ENCODE measurements at regions not wholly inside any gene's neighbourhood (a gene's known extent, or its start where the extent isn't known, plus 50 kb on each side); places are given as distances from the start of the nearest gene placed in this dataset.

DNA sequence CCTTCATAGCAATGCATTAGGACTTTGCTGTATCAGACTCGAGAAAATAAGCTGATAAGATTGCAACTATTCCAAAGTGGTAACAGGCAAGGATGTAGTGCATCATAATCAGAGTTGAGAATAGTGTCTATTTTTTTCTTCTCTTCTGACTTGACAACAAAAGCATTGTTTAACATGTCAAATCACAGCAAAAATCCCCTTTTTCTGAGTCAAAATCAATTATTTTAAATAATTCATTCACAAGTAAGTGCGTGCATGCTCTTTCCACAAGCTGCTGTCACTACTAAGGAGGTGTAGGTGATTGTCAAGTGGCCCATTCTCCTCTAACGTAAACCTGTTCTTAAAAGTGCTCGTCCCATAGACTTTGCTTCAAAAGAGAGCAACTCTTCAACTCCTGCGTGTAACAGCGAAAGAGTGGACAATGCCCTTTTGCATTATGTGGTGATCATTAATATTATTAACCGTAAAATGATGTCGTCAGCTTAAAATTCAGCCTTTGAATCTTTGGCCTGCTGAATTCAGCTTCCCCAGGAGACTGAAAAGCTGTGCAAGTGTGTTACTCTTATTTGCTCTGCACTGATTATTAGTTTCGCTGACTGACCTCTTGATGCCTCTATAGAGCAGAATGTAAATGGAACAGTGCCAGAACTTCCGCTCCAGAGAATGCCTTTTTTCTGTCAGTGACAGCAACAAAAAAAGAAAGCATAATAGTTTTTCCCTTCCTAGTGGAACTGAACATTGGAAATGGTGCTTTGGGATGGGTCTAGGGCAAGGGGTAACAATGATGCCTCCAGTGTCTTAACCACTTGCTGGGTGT, 680.8 kb upstream of the SEMA6A start:
- Histone ChIP-seq H3K27ac (no peak overlapping the region), H3K4me3 (no peak overlapping the region), H3K9me3 (no peaks in the 10 kb centered on the region), H3K4me1 (no peaks in the 10 kb centered on the region), H3K27me3 (no peaks in the 10 kb centered on the region), H3K36me3 (no peaks in the 10 kb centered on the region)
- no peak for TF ChIP-seq CTCF (IDR thresholded peaks at IDR 0.05)
- intact Hi-C loops (cut with DNase I): no loop called here
- ATAC-seq (no peak), DNase-seq (no peak)

- Histone ChIP-seq H3K4me3 (no peak overlapping the region), H3K4me1 (no peaks in the 10 kb centered on the region), H3K36me3 (no peaks in the 10 kb centered on the region), H3K27ac (no peak overlapping the region), H3K27me3 (no peaks in the 10 kb centered on the region), H3K9me3 (no peaks in the 10 kb centered on the region)
- ATAC-seq (no peak), DNase-seq (no peak)
- intact Hi-C loops (cut with DNase I): no loop called here
- no peak for TF ChIP-seq CTCF (IDR thresholded peaks at IDR 0.05)
These were observed 677.9 kb upstream of the SEMA6A start for GRCh38 chr5:117252566-117252965.

DNA sequence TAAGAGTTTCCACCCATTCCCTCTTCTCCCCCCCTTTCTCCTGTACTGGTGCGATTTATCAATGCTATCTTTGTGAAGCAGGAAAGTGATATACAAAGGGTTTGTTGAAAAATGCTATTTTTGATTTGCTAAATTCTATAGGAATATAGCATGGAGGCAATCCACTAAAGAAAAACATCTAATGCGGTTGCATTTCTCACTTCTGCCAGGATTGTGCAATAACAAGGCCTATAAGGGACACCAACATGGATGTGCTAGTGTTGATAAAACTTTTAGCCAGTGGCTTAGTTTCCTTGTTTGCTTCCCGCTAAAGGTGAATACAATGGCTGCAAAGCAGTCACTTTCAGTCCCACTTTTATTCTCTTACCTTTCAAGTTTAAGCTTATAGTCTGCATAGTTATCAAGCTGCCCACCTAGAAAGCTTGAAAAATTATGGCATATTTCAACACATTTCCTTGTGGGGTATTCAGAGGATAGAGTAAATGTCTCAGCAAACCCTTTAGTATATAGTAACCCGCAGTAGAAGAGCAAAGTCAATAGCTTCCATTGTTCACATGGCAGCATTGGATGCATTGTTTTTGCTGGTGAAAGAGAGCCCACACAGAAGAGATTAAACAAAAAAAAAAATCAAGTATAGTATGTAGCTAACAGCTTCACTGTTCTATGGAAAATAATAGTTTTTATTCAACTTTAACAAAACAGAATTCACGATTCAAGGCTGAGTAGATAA, 674.6 kb upstream of the SEMA6A start:
- Histone ChIP-seq H3K9me3 (no peaks in the 10 kb centered on the region), H3K4me1 (no peaks in the 10 kb centered on the region), H3K27ac (no peak overlapping the region), H3K4me3 (no peak overlapping the region), H3K27me3 (no peaks in the 10 kb centered on the region), H3K36me3 (no peaks in the 10 kb centered on the region)
- intact Hi-C loops (cut with DNase I): no loop called here
- TF ChIP-seq CTCF (IDR thresholded peaks at IDR 0.05): no peak
- DNase-seq (no peak), ATAC-seq (no peak)

DNA sequence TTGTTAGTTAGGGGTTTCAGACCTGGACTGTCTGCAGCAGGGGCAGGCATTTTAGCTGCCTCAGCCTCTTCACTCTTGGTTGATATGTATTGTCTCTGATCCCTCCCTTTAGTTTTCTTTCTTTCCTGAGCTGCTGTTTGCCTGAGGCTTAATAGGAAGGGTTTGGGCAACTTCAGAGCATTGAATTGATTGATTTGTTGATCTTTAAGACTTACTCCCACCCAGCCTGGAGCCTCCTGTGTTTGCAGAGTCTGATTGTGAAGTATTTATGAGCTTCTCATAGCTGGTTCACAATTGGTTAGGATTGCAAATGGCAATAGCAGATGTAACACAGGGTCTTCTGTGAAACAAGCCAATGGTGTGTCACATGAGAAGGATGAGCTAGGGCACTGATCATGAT, 671.8 kb upstream of the SEMA6A start:
- Histone ChIP-seq H3K9me3 (no peaks in the 10 kb centered on the region), H3K27ac (no peak overlapping the region), H3K27me3 (no peaks in the 10 kb centered on the region), H3K4me1 (no peaks in the 10 kb centered on the region), H3K36me3 (no peaks in the 10 kb centered on the region), H3K4me3 (no peak overlapping the region)
- ATAC-seq (no peak), DNase-seq (no peak)
- intact Hi-C loops (cut with DNase I): no loop called here
- no peak for TF ChIP-seq CTCF (IDR thresholded peaks at IDR 0.05)

GRCh38 chr5:117245130-117245529, 670.5 kb upstream of the SEMA6A start:
- Histone ChIP-seq H3K27me3 (no peaks in the 10 kb centered on the region), H3K4me1 (no peaks in the 10 kb centered on the region), H3K9me3 (no peaks in the 10 kb centered on the region), H3K36me3 (no peaks in the 10 kb centered on the region), H3K4me3 (no peak overlapping the region), H3K27ac (no peak overlapping the region)
- TF ChIP-seq CTCF (IDR thresholded peaks at IDR 0.05): no peak
- ATAC-seq: no peak
- DNase-seq: no peak
- intact Hi-C loops (cut with DNase I): no loop called here
